Prostate gland (tissue), 2 donors: ENCODE measurements at regions not wholly inside any gene's neighbourhood (a gene's known extent, or its start where the extent isn't known, plus 50 kb on each side); places are given as distances from the start of the nearest gene placed in this dataset.
"Not testable (repeated sequence)": the region's sequence is repeated elsewhere in the genome, so short reads cannot be mapped to it uniquely, and the experiment has no call there.

ENCODE experiments used
- DNase-seq: peaks from one replicate; pipeline ENCODE4 v3.0.0-alpha.2; 2019; ENCODE audit warnings: low spot score
- H3K27ac ChIP-seq, 2 donors: fragments of 200-600 bp; sonication (generic); 2 replicates each; pipeline ENCODE4 v1.5.1; 2017 to 2019
- H3K27me3 ChIP-seq: fragments of 200-600 bp; sonication (generic); replicated peaks from 2 replicates; pipeline ENCODE4 v1.5.1; 2019; ENCODE audit not compliant: insufficient read depth
- H3K36me3 ChIP-seq, 2 donors: fragments of 200-600 bp; sonication (generic); 1 replicate in 1 of 2; 2 replicates in 1 of 2; pipeline versions ENCODE4 v1.5.1 to v1.8.1; 2017 to 2019
- H3K4me1 ChIP-seq: fragments of 200-600 bp; sonication (generic); replicated peaks from 2 replicates; pipeline ENCODE4 v1.5.1; 2019
- H3K4me3 ChIP-seq, 2 donors: fragments of 200-600 bp; sonication (generic); 2 replicates each; pipeline ENCODE4 v1.5.1; 2017 to 2019
- H3K9me3 ChIP-seq: fragments of 200-600 bp; sonication (generic); 2 replicates; pipeline ENCODE4 v1.5.1; 2017
- POLR2A ChIP-seq: fragments of 450-650 bp; IDR thresholded peaks from one replicate; pipeline ENCODE4 v1.6.1; 2016; ENCODE audit warnings: antibody characterized with exemption, mild to moderate bottlenecking
- POLR2AphosphoS5 ChIP-seq: sonication (generic); formaldehyde crosslinking; IDR thresholded peaks from one replicate; pipeline ENCODE4 v1.6.1; 2017; ENCODE audit warnings: antibody characterized with exemption
- WGBS: methylation state at CpG from one replicate; pipeline ENCODE4 v1.1.5; 2018; 5-methylcytosine and 5-hydroxymethylcytosine counted together
- intact Hi-C: fragments of 100-400 bp; cut with DNase I; formaldehyde crosslinking; loops from one replicate; pipeline ENCODE4 v1.14.2; 2022
- TF ChIP-seq, protein P1 (sequence below), 4 experiments: fragments of 200-600 bp in 2 of 4; fragments of 450-650 bp in 2 of 4; sonication (generic) in 2 of 4; IDR thresholded peaks; 1 replicate in 3 of 4; 2 replicates in 1 of 4; pipeline ENCODE4 v1.5.1; 2016 to 2019; ENCODE audit warnings: antibody characterized with exemption in 4 of 4, mild to moderate bottlenecking in 2 of 4, moderate library complexity in 2 of 4

DNA sequence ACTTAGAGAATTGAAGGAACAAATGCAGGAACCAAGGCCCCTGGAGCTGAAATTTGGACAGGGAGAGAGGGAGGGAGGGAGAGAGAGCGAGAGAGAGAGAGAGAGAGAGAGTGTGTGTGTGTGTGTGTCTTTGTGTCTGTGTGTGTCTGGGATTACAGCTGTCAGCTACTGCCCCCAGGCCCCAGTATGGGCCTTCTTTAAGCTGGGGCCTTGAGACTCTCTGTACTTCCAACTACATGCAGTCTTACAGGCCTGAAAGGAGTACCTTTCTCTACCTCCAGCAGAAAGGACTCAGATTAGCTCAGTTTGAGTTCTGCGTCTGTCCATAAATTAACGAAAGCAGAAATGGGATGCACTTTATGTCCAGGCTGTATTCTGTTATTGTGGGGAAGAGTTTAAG lies 153.2 kb downstream of the KBTBD2 start:
- H3K27ac ChIP-seq, H3K4me3 ChIP-seq, H3K4me1 ChIP-seq, intact Hi-C loops, H3K9me3 ChIP-seq, DNase-seq, H3K36me3 ChIP-seq, H3K27me3 ChIP-seq: not testable (repeated sequence)
- WGBS = 92% methylated on average over 3 of the region's 3 CpGs

DNA sequence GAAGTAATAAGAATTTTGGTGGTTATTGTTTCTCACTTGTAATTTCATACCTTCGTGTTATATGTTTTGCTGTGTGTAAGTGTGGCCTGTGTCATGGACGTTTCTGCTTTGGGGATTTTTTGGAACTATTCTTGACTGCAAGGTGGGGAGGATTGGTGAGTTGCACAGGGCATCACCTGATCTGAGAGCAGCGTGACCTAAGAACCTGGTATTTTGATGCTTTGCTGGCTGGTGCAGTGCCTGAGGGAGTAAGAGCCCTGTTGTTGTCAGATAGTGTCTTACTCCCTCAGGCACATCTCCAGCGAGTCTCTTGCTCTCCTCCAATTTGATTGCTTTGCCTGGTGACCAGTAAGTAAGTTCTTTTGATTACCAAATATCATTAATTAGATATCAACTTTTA lies 158.8 kb downstream of the KBTBD2 start:
- H3K9me3 ChIP-seq, H3K36me3 ChIP-seq, H3K4me1 ChIP-seq, H3K27ac ChIP-seq, H3K27me3 ChIP-seq, intact Hi-C loops, H3K4me3 ChIP-seq, DNase-seq: not testable (repeated sequence)
- WGBS = 87% methylated on average over 4 of the region's 4 CpGs

GRCh38 chr7:32729335-32729675 lies 162.3 kb downstream of the KBTBD2 start:
- H3K27me3 ChIP-seq, H3K27ac ChIP-seq, DNase-seq, H3K9me3 ChIP-seq, H3K4me1 ChIP-seq, intact Hi-C loops, H3K36me3 ChIP-seq: not testable (repeated sequence)
- 23% methylated on average over 5 of the region's 5 CpGs for WGBS
- peak overlapping the region in 1 of 2 donors; percentile 57 for H3K4me3 ChIP-seq

DNA sequence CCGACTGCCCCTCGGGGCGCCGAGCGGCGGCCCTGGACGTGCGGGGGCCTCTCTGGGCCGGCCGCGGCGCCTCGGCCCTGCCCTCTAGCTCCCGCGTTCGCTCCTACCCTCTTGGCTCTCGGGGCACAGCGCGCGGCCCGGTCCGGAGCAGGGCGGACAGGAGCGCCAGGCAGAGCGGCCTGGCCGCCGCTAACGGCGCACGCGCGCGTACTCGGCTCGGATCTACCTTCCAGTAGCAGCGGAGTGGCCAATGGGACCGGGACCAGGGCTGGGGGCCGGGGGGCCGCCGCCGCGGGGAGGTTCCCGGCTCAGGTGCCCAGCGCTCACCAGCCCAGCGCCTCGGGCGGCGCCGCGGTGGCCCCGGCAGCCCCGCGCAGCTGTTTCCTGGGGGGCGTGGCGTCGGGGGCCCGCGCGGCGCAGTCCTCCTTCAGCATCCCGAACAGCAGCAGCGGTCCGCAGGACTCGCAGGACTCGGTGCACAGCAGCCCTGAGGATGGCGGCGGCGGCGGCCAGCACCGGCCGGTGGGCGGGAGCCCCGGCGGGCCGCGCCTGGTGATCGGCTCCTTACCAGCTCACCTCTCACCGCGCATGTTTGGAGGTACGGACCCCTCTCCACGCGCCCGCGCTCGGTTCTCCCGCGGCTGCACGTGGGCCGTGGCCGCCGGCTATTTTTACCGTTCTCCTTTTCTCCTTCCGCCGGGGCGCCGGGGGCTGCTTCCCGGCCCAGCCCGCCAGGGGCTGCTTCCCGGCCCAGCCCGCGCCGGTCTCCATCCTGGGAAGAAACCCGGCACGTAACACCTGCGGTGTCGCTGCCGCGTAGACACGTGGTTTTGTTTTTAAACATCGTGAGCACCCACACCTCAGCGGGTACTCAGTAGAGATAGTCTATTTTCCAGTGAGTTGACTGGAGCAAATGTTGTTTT lies 162.9 kb downstream of the KBTBD2 start:
- intact Hi-C loops, H3K4me1 ChIP-seq, H3K9me3 ChIP-seq, H3K36me3 ChIP-seq, H3K27me3 ChIP-seq: not testable (repeated sequence)
- under 1% methylated on average over 33 of the region's 111 CpGs for WGBS
- Histone ChIP-seq H3K27ac (peak overlapping the region; percentile 86 to 91), H3K4me3 (peak overlapping the region; percentile 57 to 78)
- peak; percentile 53 for DNase-seq

DNA sequence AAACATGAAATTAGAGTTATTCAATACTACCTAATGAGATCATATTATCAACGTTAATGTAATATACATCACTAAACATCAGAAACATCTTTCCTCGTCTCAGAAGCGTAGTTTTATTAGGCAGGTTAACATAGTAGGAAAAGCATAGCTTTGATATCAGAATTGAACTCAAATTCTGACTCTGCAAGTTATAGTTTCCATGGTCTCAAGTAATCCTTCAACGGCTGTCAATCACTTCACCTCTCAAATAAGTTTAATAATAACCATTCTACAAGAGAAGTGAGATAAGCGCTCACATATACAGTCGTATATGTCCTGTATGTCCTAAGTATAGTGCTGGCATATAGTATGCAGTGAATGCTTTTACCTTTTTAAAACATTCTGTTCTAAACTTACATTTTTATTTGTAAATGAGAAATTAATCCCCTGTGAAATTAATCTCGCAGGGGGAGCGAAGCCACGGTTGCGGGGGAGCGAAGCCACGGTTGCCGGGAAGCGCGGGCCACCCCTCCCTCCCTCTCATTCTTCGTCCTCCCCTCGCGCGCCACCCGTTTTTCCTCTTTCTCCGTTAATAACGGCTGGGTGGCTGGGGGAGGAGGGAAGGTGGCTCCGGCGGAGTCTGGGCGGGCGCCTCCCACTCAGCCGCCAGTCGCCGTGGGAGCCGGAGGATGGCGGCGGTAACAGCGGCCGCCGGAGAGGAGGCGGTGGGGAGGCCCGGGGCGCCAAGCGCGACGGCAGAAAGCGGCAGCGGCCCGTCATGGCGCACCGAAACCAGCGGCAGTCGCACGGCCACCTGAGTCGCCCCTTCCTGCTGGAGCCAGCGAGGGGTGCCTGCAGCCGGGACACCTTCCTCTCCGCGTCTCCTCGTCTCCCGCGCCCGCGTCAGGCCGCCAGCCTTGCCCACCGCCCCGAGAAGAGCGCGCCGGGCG lies 163.8 kb downstream of the KBTBD2 start:
- H3K4me1 ChIP-seq, H3K27me3 ChIP-seq, H3K9me3 ChIP-seq, intact Hi-C loops, H3K36me3 ChIP-seq: not testable (repeated sequence)
- Histone ChIP-seq H3K27ac (peak overlapping the region; percentile 86 to 91), H3K4me3 (peak overlapping the region; percentile 57 to 78)
- DNase-seq = peak; percentile 15
- TF ChIP-seq POLR2A = peak; percentile 29
- 3% methylated on average over 43 of the region's 66 CpGs for WGBS

GRCh38 chr7:32722837-32723236 lies 168.7 kb downstream of the KBTBD2 start:
- H3K9me3 ChIP-seq, intact Hi-C loops, H3K27me3 ChIP-seq, H3K27ac ChIP-seq, H3K4me1 ChIP-seq, H3K36me3 ChIP-seq, DNase-seq, H3K4me3 ChIP-seq: not testable (repeated sequence)
- WGBS = 80% methylated on average over 4 of the region's 4 CpGs

DNA sequence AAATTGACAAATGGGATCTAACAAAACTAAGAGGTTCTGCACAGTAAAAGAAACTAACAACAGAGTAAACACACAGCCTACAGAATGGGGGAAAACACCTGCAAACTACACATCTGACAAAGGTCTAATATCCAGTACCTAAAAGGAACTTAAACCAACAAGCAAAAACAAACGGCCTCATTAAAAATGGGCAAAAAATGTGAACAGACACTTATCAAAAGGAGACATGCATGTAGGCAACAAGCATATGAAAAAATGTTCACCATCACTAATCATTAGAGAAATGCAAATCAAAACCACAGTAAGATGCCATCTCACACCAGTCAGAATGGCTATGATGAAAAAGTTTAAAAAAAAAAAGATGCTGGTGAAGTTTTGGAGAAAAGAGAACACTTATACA lies 197.4 kb downstream of the KBTBD2 start:
- DNase-seq = no peak

More for the DNA sequence above, 197.4 kb downstream of the KBTBD2 start:
- Histone ChIP-seq H3K4me3 (no peak overlapping the region), H3K27ac (no peak overlapping the region), H3K36me3 (no peaks in the 10 kb centered on the region), H3K4me1 (no peaks in the 10 kb centered on the region), H3K9me3 (no peaks in the 10 kb centered on the region), H3K27me3 (no peaks in the 10 kb centered on the region)
- intact Hi-C loops = no loop called here
- WGBS = 100% methylated on average over 1 of the region's 1 CpG
- no peak for TF ChIP-seq POLR2AphosphoS5
- no peak for TF ChIP-seq POLR2A
- TF ChIP-seq, protein P1, sequence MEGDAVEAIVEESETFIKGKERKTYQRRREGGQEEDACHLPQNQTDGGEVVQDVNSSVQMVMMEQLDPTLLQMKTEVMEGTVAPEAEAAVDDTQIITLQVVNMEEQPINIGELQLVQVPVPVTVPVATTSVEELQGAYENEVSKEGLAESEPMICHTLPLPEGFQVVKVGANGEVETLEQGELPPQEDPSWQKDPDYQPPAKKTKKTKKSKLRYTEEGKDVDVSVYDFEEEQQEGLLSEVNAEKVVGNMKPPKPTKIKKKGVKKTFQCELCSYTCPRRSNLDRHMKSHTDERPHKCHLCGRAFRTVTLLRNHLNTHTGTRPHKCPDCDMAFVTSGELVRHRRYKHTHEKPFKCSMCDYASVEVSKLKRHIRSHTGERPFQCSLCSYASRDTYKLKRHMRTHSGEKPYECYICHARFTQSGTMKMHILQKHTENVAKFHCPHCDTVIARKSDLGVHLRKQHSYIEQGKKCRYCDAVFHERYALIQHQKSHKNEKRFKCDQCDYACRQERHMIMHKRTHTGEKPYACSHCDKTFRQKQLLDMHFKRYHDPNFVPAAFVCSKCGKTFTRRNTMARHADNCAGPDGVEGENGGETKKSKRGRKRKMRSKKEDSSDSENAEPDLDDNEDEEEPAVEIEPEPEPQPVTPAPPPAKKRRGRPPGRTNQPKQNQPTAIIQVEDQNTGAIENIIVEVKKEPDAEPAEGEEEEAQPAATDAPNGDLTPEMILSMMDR (IDR thresholded peaks at IDR 0.05) = no peak
